Hepatocyte (in vitro differentiated cells): ENCODE measurements at regions not wholly inside any gene's neighbourhood (a gene's known extent, or its start where the extent isn't known, plus 50 kb on each side); places are given as distances from the start of the nearest gene placed in this dataset.

Experiments used
- EZH2 ChIP-seq: fragments of 200-600 bp; sonication (generic); IDR thresholded peaks from 2 replicates; pipeline ENCODE4 v1.6.1; 2016; ENCODE audit warnings: antibody characterized with exemption, mild to moderate bottlenecking, borderline replicate concordance
- TF ChIP-seq, protein P1 (sequence below): fragments of 200-600 bp; sonication (generic); IDR thresholded peaks from 2 replicates; pipeline ENCODE4 v1.5.1; 2016; ENCODE audit warnings: antibody characterized with exemption, mild to moderate bottlenecking; ENCODE audit not compliant: poor library complexity

DNA sequence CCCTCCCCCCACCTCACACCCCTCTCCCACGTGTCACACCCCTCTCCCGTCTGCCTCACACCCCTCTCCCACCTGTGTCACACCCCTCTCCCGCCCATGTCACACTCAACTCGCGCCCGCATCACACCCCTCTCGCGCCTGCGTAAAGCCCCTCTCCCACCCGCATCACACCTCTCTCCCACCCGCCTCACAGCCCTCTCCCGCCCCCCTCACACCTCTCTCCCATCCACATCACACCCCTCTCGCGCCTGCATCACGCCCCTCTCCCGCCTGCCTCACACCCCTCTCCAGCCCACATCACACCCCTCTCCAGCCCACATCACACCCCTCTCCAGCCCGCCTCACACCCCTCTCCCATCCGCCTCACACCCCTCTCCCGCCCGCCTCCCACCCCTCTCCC, 173.5 kb upstream of the FOXD4L5 start:
- TF ChIP-seq, protein P1, sequence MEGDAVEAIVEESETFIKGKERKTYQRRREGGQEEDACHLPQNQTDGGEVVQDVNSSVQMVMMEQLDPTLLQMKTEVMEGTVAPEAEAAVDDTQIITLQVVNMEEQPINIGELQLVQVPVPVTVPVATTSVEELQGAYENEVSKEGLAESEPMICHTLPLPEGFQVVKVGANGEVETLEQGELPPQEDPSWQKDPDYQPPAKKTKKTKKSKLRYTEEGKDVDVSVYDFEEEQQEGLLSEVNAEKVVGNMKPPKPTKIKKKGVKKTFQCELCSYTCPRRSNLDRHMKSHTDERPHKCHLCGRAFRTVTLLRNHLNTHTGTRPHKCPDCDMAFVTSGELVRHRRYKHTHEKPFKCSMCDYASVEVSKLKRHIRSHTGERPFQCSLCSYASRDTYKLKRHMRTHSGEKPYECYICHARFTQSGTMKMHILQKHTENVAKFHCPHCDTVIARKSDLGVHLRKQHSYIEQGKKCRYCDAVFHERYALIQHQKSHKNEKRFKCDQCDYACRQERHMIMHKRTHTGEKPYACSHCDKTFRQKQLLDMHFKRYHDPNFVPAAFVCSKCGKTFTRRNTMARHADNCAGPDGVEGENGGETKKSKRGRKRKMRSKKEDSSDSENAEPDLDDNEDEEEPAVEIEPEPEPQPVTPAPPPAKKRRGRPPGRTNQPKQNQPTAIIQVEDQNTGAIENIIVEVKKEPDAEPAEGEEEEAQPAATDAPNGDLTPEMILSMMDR = no peak
- TF ChIP-seq EZH2 = no peak
